ENCODE measurements at regions not wholly inside any gene's neighbourhood (a gene's known extent, or its start where the extent isn't known, plus 50 kb on each side); places are given as distances from the start of the nearest gene placed in this dataset.

DNA sequence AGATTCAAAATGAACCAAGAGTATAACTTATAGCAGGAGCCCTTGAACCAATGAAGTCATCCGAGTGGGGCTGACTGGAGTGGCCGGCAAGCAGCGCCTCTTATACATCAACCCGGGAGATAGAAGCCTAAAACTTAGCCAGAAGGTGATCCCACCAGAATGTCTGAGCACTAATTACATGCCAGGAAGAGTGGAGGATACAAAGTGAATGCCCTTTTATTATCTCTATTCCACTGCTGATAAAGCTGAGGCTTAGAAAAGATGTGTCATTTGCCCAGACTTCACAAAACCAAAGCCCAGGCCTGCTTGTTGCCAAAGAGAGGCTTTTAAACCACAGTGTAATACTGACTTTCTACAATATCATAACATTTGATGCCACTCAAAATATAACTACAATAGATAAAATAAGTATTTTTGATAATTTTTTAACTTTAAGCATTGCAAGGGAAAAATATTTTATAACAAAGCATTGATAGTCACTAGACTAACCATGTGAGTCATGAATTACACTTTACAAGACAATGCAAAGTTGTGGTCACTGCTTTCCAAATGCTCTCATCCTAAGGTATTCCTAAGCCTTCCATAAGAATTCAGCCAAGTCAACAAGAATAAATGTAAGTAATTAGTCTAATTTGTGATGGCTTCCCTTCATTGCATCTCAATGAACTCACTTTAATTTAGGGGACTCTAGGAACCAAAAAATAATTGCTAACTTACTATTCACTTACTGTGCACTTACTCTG is 58.6 kb upstream of the ARID5B start:
- DNase-seq, result no peak

GRCh38 chr10:61844116-61844822 is 57.2 kb upstream of the ARID5B start:
- DNase-seq, result no peak

GRCh38 chr10:61845196-61845949 is 56.1 kb upstream of the ARID5B start:
- DNase-seq, result no peak

- DNase-seq, result no peak
Observed at GRCh38 chr10:61845950-61846268, 55.6 kb upstream of the ARID5B start.

DNA sequence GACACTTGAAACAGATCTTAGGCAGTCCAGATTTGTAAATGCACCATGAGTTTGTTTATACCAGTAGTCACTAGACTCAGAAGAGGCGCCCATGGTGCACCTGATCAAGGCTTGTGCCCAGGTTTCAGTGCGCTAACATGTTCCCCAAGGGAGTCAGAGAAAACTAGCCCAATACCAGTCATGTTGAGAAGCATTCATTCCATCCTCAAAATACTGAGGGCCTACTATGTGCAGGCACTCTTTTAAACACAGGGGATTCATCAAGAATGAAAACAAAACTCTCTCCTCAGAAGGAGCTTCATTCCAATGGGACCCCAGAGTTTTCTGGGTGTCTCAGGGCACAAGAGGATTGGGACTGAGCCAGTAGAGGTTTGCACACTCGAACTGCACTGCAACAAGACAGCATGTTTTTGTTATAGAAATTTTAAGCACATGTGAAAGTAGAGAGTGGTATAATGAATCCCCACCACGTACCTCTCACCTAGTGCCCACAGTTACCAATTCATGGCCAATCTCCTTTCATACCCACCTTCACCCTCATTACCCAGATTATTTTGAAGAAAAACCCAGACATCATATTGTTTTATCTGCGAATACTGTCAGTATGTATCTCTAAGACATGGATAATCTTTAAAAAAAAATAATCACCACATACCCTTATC is 55.0 kb upstream of the ARID5B start:
- DNase-seq, result no peak

DNA sequence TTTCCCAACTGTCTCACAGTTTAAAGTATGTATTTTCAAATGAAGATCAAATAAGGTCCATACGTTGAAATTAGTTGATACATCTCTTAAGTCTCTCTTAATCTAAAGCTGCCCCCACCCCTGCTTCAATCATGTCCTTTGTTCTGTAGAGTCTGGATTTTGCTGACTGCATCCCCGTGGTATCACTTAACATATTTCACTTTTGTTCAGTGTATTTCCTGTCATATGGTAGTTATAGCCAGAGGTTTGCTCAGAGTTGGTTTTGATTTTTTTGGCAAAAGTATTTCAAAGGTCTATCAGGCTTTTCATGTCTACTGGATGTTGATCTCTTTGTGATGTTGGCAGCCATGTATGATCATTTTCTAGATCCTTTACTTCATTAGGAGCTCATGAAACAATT is 54.4 kb upstream of the ARID5B start:
- no peak for DNase-seq

- DNase-seq, result no peak
Observed at GRCh38 chr10:61847640-61848039, 53.9 kb upstream of the ARID5B start.

- no peak for DNase-seq
Observed at GRCh38 chr10:61850376-61850775, 51.1 kb upstream of the ARID5B start.
